ENCODE measurements at regions not wholly inside any gene's neighbourhood (a gene's known extent, or its start where the extent isn't known, plus 50 kb on each side); places are given as distances from the start of the nearest gene placed in this dataset.

DNA sequence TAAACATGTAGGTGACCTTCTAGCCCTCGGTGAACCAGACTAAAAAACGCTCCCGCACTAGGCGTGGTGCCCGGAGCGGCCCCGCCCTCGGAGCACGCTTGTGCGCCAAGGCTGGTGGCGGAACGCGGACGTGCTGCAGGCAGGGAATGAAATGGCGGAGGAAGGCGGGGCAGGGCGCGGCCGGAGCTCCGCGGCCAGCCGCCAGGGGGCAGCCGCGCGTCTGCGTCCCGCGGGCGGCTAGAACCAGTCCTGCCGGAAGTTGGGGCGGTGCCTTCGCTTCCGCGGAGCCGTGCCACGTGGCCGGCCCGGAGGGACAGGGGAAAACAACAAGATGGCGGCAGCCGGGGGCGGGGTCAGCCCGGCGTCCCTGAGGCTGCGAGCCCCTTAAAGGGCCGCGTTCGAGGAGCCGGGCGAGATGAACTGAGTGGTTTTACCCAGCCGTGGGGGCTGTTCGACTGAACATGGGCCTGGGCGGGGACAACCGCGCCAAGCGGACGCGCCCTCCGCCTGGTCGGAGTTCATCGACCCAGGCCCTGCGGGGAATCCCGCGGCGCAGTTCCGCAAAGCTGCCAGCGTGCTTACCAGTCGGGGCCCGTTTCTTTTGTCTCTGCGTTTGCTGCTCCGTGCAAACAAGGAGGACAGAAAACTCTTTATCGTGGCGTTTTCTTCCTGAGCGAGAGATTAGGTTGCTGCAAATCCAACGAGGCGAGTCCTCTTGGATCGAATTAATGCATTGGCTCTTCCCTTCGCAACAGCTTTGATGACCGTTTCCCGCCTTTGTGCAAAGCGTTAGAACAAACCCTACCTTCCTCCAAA lies 90.9 kb upstream of the CHD2 start (continued):
- TF ChIP-seq, protein P1, sequence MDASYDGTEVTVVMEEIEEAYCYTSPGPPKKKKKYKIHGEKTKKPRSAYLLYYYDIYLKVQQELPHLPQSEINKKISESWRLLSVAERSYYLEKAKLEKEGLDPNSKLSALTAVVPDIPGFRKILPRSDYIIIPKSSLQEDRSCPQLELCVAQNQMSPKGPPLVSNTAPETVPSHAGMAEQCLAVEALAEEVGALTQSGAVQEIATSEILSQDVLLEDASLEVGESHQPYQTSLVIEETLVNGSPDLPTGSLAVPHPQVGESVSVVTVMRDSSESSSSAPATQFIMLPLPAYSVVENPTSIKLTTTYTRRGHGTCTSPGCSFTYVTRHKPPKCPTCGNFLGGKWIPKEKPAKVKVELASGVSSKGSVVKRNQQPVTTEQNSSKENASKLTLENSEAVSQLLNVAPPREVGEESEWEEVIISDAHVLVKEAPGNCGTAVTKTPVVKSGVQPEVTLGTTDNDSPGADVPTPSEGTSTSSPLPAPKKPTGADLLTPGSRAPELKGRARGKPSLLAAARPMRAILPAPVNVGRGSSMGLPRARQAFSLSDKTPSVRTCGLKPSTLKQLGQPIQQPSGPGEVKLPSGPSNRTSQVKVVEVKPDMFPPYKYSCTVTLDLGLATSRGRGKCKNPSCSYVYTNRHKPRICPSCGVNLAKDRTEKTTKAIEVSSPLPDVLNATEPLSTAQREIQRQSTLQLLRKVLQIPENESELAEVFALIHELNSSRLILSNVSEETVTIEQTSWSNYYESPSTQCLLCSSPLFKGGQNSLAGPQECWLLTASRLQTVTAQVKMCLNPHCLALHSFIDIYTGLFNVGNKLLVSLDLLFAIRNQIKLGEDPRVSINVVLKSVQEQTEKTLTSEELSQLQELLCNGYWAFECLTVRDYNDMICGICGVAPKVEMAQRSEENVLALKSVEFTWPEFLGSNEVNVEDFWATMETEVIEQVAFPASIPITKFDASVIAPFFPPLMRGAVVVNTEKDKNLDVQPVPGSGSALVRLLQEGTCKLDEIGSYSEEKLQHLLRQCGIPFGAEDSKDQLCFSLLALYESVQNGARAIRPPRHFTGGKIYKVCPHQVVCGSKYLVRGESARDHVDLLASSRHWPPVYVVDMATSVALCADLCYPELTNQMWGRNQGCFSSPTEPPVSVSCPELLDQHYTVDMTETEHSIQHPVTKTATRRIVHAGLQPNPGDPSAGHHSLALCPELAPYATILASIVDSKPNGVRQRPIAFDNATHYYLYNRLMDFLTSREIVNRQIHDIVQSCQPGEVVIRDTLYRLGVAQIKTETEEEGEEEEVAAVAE (CRISPR knock-in tag; IDR thresholded peaks at IDR 0.05; ENCODE audit: borderline replicate concordance): no peak
- peak; percentile 99 for TF ChIP-seq CCDC6 (CRISPR knock-in tag; IDR thresholded peaks at IDR 0.05)
- peak; percentile 94 for TF ChIP-seq SNAPC2 (CRISPR knock-in tag; IDR thresholded peaks at IDR 0.05)
- no peak for TF ChIP-seq KLF13 (CRISPR knock-in tag; IDR thresholded peaks at IDR 0.05)
- TF ChIP-seq, protein P2, sequence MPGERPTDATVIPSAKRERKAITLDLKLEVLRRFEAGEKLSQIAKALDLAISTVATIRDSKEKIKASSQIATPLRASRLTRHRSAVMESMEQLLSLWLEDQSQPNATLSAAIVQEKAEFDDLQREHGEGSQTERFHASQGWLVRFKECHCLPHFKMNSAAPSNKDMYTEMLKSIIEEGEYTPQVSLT (CRISPR knock-in tag; IDR thresholded peaks at IDR 0.05; ENCODE audit: borderline replicate concordance, low read depth): peak; percentile 32; the same call in 1 of the 2 replicates
- no peak; the same call in none of the 2 replicates for TF ChIP-seq BRD4 (CRISPR knock-in tag; IDR thresholded peaks at IDR 0.05)
- TF ChIP-seq, protein P3, sequence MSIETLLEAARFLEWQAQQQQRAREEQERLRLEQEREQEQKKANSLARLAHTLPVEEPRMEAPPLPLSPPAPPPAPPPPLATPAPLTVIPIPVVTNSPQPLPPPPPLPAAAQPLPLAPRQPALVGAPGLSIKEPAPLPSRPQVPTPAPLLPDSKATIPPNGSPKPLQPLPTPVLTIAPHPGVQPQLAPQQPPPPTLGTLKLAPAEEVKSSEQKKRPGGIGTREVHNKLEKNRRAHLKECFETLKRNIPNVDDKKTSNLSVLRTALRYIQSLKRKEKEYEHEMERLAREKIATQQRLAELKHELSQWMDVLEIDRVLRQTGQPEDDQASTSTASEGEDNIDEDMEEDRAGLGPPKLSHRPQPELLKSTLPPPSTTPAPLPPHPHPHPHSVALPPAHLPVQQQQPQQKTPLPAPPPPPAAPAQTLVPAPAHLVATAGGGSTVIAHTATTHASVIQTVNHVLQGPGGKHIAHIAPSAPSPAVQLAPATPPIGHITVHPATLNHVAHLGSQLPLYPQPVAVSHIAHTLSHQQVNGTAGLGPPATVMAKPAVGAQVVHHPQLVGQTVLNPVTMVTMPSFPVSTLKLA (IDR thresholded peaks at IDR 0.05): peak; percentile 95
- TF ChIP-seq MEF2D (CRISPR knock-in tag; IDR thresholded peaks at IDR 0.05): peak; percentile 44; the same call in 1 of the 2 replicates
- peak; percentile 18; the same call in 1 of the 2 replicates for TF ChIP-seq SIX4 (CRISPR knock-in tag; IDR thresholded peaks at IDR 0.05)
- TF ChIP-seq RFXAP (CRISPR knock-in tag; IDR thresholded peaks at IDR 0.05; ENCODE audit: borderline replicate concordance): peak; percentile 80; the same call in 1 of the 2 replicates
- TF ChIP-seq, protein P4, sequence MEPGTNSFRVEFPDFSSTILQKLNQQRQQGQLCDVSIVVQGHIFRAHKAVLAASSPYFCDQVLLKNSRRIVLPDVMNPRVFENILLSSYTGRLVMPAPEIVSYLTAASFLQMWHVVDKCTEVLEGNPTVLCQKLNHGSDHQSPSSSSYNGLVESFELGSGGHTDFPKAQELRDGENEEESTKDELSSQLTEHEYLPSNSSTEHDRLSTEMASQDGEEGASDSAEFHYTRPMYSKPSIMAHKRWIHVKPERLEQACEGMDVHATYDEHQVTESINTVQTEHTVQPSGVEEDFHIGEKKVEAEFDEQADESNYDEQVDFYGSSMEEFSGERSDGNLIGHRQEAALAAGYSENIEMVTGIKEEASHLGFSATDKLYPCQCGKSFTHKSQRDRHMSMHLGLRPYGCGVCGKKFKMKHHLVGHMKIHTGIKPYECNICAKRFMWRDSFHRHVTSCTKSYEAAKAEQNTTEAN (CRISPR knock-in tag; conservative IDR thresholded peaks at IDR 0.05): peak; percentile 70; the same call in 1 of the 2 replicates
- peak; percentile 96 for TF ChIP-seq ZNF343 (CRISPR knock-in tag; IDR thresholded peaks at IDR 0.05)
- peak; percentile 100 for TF ChIP-seq KLF6 (CRISPR knock-in tag; IDR thresholded peaks at IDR 0.05)
- TF ChIP-seq PCBP2 (optimal IDR thresholded peaks at IDR 0.05; ENCODE audit: low read depth, low read length, poor library complexity, severe bottlenecking): no peak
- TF ChIP-seq ZNF567 (CRISPR knock-in tag; IDR thresholded peaks at IDR 0.05; ENCODE audit: borderline replicate concordance): peak; percentile 78; the same call in 1 of the 2 replicates
- no peak for TF ChIP-seq RFX1 (IDR thresholded peaks at IDR 0.05)
- TF ChIP-seq, protein P5, sequence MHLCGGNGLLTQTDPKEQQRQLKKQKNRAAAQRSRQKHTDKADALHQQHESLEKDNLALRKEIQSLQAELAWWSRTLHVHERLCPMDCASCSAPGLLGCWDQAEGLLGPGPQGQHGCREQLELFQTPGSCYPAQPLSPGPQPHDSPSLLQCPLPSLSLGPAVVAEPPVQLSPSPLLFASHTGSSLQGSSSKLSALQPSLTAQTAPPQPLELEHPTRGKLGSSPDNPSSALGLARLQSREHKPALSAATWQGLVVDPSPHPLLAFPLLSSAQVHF (CRISPR knock-in tag; IDR thresholded peaks at IDR 0.05): peak; percentile 56; the same call in 1 of the 2 replicates
- peak; percentile 75; the same call in 1 of the 2 replicates for TF ChIP-seq MIER3 (CRISPR knock-in tag; IDR thresholded peaks at IDR 0.05; ENCODE audit: borderline replicate concordance)
- peak; percentile 66 for TF ChIP-seq POLR2AphosphoS5 (IDR thresholded peaks at IDR 0.05; ENCODE audit: low read depth, low read length)
- TF ChIP-seq ZBTB42 (CRISPR knock-in tag; IDR thresholded peaks at IDR 0.05): peak; percentile 42; the same call in 1 of the 2 replicates
- TF ChIP-seq ZEB1 (IDR thresholded peaks at IDR 0.05; ENCODE audit: insufficient replicate concordance, low read depth): peak; percentile 56
